ENCODE measurements at regions not wholly inside any gene's neighbourhood (a gene's known extent, or its start where the extent isn't known, plus 50 kb on each side); places are given as distances from the start of the nearest gene placed in this dataset.
"Not testable (repeated sequence)": the region's sequence is repeated elsewhere in the genome, so short reads cannot be mapped to it uniquely, and the experiment has no call there.

GRCh38 chr14:53672526-53672925 lies 284.1 kb downstream of the BMP4 start:
- no peak for DNase-seq (ENCODE audit: low spot score)

DNA sequence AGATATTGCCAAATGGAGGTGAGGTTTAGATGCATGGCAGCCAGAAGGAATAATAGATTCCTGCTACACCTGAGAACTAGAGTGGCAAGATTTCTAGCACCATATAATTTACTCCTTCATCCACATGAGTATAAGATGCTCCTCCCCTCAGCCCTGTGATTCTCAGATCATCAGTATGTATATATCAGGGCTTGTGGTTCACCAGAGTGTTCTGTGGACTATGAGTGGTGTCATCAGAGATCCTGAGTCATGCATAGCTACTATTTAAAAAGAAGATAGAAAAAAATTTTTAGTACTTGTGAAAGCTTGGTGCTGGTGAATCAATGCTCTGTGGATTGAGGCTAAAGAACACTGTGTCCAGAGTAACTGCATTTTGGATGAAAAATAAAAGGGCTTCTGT lies 285.9 kb downstream of the BMP4 start:
- DNase-seq (ENCODE audit: low spot score): no peak

DNA sequence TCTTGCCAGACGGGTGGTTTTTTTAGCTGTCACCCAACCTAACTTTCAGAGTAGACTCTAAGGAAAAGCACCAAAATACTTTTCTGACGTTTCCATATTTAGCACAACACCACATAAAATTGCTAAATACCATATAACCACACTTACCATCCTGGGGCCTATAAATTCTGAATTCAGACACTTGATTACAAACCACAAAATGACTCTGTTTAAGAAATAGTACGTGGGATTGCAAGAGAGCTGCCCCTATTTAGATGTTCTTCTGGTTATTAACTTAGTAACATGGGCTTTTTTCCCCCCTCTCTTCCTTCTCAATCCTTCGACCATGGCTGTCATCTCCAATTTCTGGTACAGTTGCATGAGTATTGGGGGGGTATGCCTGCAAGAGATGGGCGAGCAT lies 287.7 kb downstream of the BMP4 start:
- DNase-seq (ENCODE audit: low spot score): no peak

- peak; percentile 53 for DNase-seq (ENCODE audit: low spot score)
Measured at GRCh38 chr14:53663709-53664108, 292.9 kb downstream of the BMP4 start.

DNA sequence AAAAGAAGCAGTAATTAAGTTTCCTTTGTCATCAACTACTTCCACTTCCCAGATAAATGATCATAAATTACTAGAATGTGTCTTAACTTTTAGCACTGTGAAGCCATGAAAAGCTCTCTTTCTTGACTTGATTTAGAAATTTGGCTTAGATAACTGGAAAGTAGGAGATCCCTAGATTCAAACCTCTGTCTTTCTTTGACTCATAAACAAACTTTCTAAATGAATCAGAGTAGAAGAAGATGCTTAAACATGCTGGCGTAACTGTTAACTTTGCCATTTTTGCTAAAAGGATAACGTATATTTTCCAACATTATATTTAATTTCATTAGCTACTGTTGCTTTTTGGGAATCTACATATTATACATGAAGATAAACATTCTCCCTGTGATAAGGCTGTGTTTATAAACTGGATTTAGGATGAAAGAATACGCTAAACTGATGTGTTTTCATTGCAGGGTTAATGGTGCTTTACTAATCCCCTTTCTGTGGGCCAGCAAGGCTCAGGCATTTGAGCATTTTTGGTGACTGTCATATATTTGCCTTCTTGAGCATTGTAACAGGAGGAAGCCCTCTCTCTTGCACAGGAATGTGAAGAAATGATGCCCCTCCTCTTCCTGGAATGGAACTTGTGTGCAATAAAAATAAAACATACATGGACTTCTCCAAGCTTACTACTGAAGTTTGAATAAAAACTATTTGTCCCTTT lies 301.4 kb downstream of the BMP4 start:
- DNase-seq (ENCODE audit: low spot score): no peak

DNA sequence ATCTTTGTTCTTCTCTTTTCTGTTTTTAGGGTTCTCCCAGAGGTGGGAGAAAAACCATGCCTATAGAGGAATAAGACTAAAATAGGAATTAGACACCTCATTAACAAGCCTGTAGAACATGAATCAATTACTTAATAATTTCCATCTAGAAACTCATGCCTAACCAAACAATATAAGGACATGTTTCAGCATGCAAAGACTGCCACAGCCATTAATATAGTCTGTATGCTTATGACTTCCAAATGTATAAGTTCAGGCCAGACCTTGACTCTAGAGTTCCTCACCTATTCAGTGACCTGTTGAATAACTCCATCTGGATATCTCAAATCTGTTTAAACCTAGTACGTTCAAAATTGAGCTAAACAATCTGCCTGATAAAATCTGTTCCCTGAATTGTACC lies 304.6 kb downstream of the BMP4 start:
- DNase-seq (ENCODE audit: low spot score): no peak

GRCh38 chr14:53651096-53651740 lies 305.4 kb downstream of the BMP4 start:
- DNase-seq (ENCODE audit: low spot score): no peak

DNA sequence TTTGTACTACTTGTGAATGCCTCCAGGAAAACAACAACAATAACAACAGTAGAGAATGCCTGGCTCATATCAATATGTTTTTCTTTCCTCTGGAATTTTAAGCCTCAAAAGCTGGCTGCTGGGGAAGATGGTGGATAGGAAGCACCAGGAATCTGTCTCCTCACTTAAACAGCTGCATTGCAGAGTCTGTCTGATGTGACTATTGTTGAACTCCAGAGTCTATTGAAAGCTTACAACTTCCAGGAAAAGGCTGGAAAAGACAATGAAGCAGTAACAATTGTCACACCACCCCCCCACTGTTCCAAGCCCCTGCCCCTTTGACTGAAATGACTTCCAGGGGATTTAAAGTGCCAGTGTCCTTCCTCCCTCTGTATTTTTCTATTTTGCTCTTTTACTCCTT lies 309.7 kb downstream of the BMP4 start:
- no peak for DNase-seq (ENCODE audit: low spot score)

- DNase-seq (ENCODE audit: low spot score): no peak
Measured at GRCh38 chr14:53640695-53641094, 315.9 kb downstream of the BMP4 start.

DNA sequence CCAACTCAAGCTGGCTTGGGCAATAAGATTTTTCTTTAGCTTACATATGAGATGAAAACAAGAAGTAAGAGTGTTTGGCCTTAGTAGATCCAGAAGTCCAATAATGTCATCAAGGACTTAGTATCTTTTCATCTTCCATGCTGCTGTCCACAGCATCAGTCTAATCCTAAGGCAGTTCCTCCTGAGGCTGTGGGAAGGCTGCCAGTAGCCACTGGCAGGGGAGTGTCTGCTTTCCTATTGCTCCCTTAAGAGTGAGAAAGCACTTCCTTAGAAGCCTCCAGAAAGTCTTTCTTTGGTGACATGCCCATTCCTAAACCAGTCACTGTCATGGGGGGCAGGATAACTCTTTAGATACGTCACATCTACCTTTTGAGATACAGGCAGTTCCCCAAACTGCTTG lies 317.7 kb downstream of the BMP4 start:
- DNase-seq (ENCODE audit: low spot score): no peak

GRCh38 chr14:53634793-53635192 lies 321.8 kb downstream of the BMP4 start:
- no peak for DNase-seq (ENCODE audit: low spot score)

DNA sequence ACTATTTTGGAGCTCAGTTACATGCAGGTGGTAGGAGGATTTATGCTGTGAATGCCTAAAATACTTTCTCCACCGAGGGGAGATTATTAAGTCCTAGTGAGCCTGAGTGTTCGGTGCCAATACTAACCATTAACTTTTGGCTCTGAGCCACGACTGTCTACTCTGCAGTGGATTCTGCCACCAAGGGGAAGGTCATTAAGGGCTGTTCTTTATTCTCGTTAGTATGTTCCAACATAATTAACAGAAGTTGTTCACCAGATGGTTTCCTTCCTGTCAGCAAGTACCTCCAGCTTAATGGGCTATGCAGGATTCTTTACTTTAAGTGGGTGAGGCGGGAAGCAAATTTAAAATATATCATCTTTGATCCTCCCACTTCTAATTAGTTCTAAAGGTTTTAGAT lies 326.3 kb downstream of the BMP4 start:
- no peak for DNase-seq (ENCODE audit: low spot score)

GRCh38 chr14:53628732-53629430 lies 327.7 kb downstream of the BMP4 start:
- no peak for DNase-seq (ENCODE audit: low spot score)

- DNase-seq (ENCODE audit: low spot score): no peak
Measured at GRCh38 chr14:53628261-53628660, 328.4 kb downstream of the BMP4 start.

GRCh38 chr14:53626761-53627160 lies 329.9 kb downstream of the BMP4 start:
- no peak for DNase-seq (ENCODE audit: low spot score)

- DNase-seq (ENCODE audit: low spot score): no peak
Measured at GRCh38 chr14:53622447-53622846, 334.2 kb downstream of the BMP4 start.

- no peak for DNase-seq (ENCODE audit: low spot score)
Measured at GRCh38 chr14:53621921-53622320, 334.7 kb downstream of the BMP4 start.

DNA sequence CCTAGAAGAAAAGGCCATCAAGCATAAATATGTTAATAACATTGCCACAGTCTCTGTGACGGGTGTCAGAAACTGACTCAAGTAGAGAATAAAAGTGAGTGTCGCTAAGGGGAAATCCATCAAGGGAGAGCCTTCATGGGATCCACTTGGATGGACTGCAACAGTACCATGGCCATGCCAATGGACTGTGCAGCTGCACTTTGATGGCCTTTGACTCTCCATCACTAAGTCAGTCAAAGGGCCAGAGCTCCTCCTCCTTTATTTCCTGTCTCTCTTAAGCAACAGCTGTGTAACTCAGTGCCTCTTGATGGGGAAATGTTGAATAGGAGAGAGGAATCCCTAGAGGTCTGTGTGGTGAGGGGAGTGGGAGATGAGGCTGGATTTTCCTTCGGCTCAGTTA lies 335.2 kb downstream of the BMP4 start:
- DNase-seq (ENCODE audit: low spot score): no peak

DNA sequence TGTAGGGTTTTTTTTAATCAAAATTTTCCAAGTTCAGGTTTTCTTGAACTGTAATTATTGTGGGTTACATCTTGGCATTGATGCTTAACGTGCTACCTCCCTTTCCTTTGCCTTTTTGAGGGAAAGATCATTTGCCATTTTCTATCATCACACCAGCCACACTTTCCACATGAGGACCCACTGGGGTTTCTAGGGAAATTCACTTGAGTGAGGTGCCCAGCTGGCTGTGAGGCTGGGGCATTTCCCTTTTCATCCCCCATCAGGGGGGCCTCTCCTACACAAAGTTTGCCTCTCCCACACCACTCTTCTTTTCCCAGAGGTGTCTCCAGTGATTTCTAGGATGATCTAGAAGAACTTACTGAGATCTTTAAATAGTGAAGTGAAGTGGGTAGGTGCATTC lies 335.7 kb downstream of the BMP4 start:
- no peak for DNase-seq (ENCODE audit: low spot score)

DNA sequence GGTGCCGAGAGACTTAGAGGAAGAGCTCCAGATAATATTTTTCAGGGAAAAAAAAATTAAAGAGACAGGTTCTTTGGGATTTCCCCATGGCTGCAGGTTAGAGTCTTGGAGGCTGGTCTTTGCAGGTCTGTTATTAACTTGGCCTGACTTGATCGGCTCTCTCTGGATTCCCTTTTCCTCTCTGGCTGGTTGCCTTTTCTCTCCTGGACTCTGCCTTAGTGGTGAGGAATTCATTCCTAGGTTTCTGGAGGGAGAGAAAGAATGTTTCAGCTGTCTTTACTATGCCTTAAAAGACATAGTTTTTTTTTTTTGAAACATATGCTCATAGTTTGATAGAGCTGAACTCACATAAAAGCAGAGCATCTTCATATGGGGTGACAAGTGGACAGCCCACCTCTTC lies 336.3 kb downstream of the BMP4 start:
- no peak for DNase-seq (ENCODE audit: low spot score)

DNA sequence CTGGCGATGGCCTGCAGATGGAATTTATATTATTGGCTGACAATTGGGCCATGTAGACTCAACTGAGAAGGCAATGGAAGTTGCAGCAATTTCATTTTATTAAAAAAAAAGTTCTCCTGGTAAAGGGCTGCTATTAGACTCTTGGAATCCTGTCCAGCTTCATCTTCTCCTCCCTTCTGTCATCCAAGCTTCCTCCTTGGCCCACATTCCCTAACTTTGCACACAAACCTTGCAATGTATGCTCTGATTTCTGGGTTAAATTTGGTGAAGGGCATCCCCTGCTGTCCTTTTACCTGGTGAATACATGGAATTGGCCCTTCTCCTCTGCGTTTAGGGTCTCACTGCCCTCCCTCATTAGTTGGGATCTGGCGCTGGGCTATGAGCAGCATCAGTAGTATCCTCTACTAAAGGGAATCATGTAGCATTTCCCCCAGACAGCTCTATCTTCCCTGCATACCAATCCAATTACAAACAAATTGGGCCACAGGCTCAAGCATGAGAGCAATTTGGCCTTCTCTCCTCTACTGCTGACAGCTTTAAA lies 336.9 kb downstream of the BMP4 start:
- no peak for DNase-seq (ENCODE audit: low spot score)

GRCh38 chr14:53616536-53616935 lies 340.1 kb downstream of the BMP4 start:
- not testable (repeated sequence) for DNase-seq (ENCODE audit: low spot score)

DNA sequence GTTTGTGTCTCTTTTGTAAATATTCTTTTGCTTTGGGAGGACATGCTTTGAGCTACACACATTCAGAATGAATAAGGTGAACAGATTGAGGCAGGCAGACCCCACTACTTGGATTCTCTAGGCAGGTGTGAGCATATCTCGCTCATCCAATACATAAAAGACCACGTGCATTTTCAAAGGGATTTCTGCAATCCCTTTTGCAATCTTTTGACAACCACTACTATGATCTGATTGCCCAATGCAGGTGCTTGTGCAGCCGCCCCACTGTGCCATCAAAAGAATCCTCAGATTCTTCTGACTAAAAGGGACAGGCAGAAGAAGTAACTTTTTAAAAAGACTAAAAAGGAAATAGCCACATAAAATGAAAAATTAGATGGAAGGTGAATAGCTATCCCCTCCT lies 341.4 kb downstream of the BMP4 start:
- DNase-seq (ENCODE audit: low spot score): no peak

Measured in HT-29 (cell line).